Panc1 (cell line): ENCODE measurements at regions not wholly inside any gene's neighbourhood (a gene's known extent, or its start where the extent isn't known, plus 50 kb on each side); places are given as distances from the start of the nearest gene placed in this dataset.

Experiments used
- ATAC-seq: fragments of 200-7000 bp; cut with Tn5 transposase; 2 replicates; pipeline ENCODE4 v1.9.1; 2020; ENCODE audit warnings: mild to moderate bottlenecking, moderate library complexity
- BruUV-seq: library from RNA; stranded (reverse); fragments of 400-500 nt; replicated peaks from 2 replicates; lab custom pipeline; 2021; lab: Mats Ljungman, UMichigan
- CTCF ChIA-PET: fragments of 300-600 bp; sonication (Branson Sonifier 250); formaldehyde crosslinking; loops from one replicate; lab custom pipeline; 2022; ENCODE audit warnings: antibody characterized with exemption; lab: Charles Lee
- POLR2A ChIA-PET: fragments of 300-600 bp; sonication (Branson Sonifier 250); formaldehyde crosslinking; loops from one replicate; lab custom pipeline; 2022; ENCODE audit warnings: antibody characterized with exemption; lab: Charles Lee
- DNase-seq: peaks from one replicate; pipeline ENCODE4 v3.0.0-alpha.2; 2010; ENCODE audit warnings: low read depth, low spot score
- H3K27ac ChIP-seq: 2 replicates; pipeline ENCODE4 v1.5.1; 2011; ENCODE audit warnings: mild to moderate bottlenecking, low read length, inconsistent platforms
- H3K27me3 ChIP-seq: fragments of 200-500 bp; sonication (Bioruptor generic); 2 replicates; pipeline ENCODE4 v1.6.0; 2014; ENCODE audit warnings: low read length, inconsistent platforms; ENCODE audit not compliant: control insufficient read depth, insufficient read depth
- H3K36me3 ChIP-seq: fragments of 200-500 bp; sonication (Bioruptor generic); 2 replicates; pipeline ENCODE4 v1.5.1; 2014; ENCODE audit warnings: inconsistent platforms, mild to moderate bottlenecking, low read length, moderate library complexity; ENCODE audit not compliant: control insufficient read depth, insufficient read depth
- H3K4me1 ChIP-seq: 2 replicates; pipeline ENCODE4 v1.5.1; 2011; ENCODE audit warnings: inconsistent platforms, mild to moderate bottlenecking, low read length, moderate library complexity; ENCODE audit not compliant: control insufficient read depth, insufficient read depth
- H3K4me3 ChIP-seq, 2 experiments: 2 replicates each; pipeline ENCODE4 v1.5.1; 2011 to 2012; ENCODE audit warnings: low read depth in 2 of 2, low read length in 2 of 2, mild to moderate bottlenecking in 2 of 2, inconsistent platforms in 1 of 2, moderate library complexity in 1 of 2
- H3K9me3 ChIP-seq: fragments of 200-500 bp; sonication (Bioruptor generic); 2 replicates; pipeline ENCODE4 v1.5.1; 2014; ENCODE audit warnings: low read depth, mild to moderate bottlenecking, inconsistent platforms, low read length, moderate library complexity; ENCODE audit not compliant: control insufficient read depth, insufficient read depth
- POLR2AphosphoS5 ChIP-seq: IDR thresholded peaks from 2 replicates; pipeline ENCODE4 v1.6.1; 2012; ENCODE audit warnings: mild to moderate bottlenecking, low read depth, low read length, moderate library complexity
- REST ChIP-seq, 2 experiments: IDR thresholded peaks; 2 replicates each; pipeline ENCODE4 v1.6.1; 2011 to 2012; ENCODE audit warnings: low read depth in 2 of 2, control low read depth in 1 of 2, low read length in 1 of 2, mild to moderate bottlenecking in 1 of 2, moderate library complexity in 1 of 2; ENCODE audit not compliant: insufficient read depth in 1 of 2
- SIN3A ChIP-seq: IDR thresholded peaks from 2 replicates; pipeline ENCODE4 v1.6.1; 2012; ENCODE audit warnings: low read depth, mild to moderate bottlenecking, low read length, moderate library complexity, borderline replicate concordance; ENCODE audit not compliant: insufficient read depth
- TCF7L2 ChIP-seq: IDR thresholded peaks from 2 replicates; pipeline ENCODE4 v1.6.1; 2011; ENCODE audit warnings: mild to moderate bottlenecking, low read depth, low read length, inconsistent platforms
- in situ Hi-C: cut with HindIII; loops from 2 replicates; pipeline ENCODE4 v1.10.0; 2016; ENCODE audit warnings: low sequenced_read_pairs, low pct_unique_long_range_greater_than_20kb
- intact Hi-C: fragments of 100-400 bp; cut with micrococcal nuclease; formaldehyde crosslinking; loops from one replicate; pipeline ENCODE4 v1.10.0; 2022; ENCODE audit not compliant: unreplicated experiment
- TF ChIP-seq, protein P1 (sequence below): fragments of 450-650 bp; IDR thresholded peaks from 2 replicates; pipeline ENCODE4 v1.5.1; 2017; ENCODE audit warnings: mild to moderate bottlenecking

GRCh38 chr12:39176356-39176755, 266.6 kb downstream of the KIF21A start:
- POLR2A ChIA-PET, result no interaction called here
- intact Hi-C loops (no loop called here), in situ Hi-C loops (no loop called here)
- no TSS peak for BruUV-seq
- no peak overlapping the region for H3K27ac ChIP-seq
- no peaks in the 10 kb centered on the region for H3K36me3 ChIP-seq
- CTCF ChIA-PET, result no interaction called here
- no peaks in the 10 kb centered on the region for H3K4me1 ChIP-seq
- no peak for ATAC-seq
- no peak for TF ChIP-seq REST (IDR thresholded peaks at IDR 0.05; ENCODE audit: insufficient read depth in 1 of 2, low read depth in 2 of 2, low read length in 1 of 2)
- TF ChIP-seq, protein P1, sequence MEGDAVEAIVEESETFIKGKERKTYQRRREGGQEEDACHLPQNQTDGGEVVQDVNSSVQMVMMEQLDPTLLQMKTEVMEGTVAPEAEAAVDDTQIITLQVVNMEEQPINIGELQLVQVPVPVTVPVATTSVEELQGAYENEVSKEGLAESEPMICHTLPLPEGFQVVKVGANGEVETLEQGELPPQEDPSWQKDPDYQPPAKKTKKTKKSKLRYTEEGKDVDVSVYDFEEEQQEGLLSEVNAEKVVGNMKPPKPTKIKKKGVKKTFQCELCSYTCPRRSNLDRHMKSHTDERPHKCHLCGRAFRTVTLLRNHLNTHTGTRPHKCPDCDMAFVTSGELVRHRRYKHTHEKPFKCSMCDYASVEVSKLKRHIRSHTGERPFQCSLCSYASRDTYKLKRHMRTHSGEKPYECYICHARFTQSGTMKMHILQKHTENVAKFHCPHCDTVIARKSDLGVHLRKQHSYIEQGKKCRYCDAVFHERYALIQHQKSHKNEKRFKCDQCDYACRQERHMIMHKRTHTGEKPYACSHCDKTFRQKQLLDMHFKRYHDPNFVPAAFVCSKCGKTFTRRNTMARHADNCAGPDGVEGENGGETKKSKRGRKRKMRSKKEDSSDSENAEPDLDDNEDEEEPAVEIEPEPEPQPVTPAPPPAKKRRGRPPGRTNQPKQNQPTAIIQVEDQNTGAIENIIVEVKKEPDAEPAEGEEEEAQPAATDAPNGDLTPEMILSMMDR, result no peak
- no peak for TF ChIP-seq TCF7L2
- TF ChIP-seq SIN3A, result no peak
- TF ChIP-seq POLR2AphosphoS5, result no peak
- no peak for DNase-seq
- no peaks in the 10 kb centered on the region for H3K27me3 ChIP-seq
- H3K9me3 ChIP-seq, result no peaks in the 10 kb centered on the region
- H3K4me3 ChIP-seq, result no peak overlapping the region

DNA sequence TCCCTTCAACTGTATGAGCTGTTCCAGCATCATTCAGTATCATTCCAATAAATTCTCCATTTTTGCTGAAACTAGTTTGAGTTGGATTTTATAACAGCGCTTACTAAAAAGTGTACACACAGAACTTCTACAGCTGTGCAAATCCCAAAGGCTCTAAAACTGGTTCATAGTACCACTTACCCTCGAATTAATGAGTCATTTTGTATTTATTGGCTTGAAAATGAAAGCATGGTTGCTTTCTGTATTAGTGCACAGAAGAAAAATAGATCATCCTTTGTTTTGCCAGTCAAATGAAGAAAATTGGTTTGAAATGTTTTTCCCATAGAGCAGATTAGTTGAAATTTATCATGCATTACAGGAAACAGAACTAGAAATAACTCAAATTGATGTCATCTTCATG, 268.3 kb upstream of the CPNE8 start:
- H3K4me3 ChIP-seq, result no peak overlapping the region
- no peak for TF ChIP-seq POLR2AphosphoS5
- TF ChIP-seq SIN3A, result no peak
- TF ChIP-seq REST (IDR thresholded peaks at IDR 0.05; ENCODE audit: insufficient read depth in 1 of 2, low read depth in 2 of 2, low read length in 1 of 2), result no peak
- TF ChIP-seq, protein P1, result no peak
- no peak for TF ChIP-seq TCF7L2
- ChIA-PET POLR2A (no interaction called here), CTCF (no interaction called here)
- ATAC-seq, result no peak
- H3K9me3 ChIP-seq, result no peaks in the 10 kb centered on the region
- intact Hi-C loops (no loop called here), in situ Hi-C loops (no loop called here)
- no peaks in the 10 kb centered on the region for H3K36me3 ChIP-seq
- no peak for DNase-seq
- no peaks in the 10 kb centered on the region for H3K27me3 ChIP-seq
- no TSS peak for BruUV-seq
- H3K4me1 ChIP-seq, result no peaks in the 10 kb centered on the region
- no peak overlapping the region for H3K27ac ChIP-seq
